Adrenal gland (tissue), 5 donors: ENCODE measurements at regions not wholly inside any gene's neighbourhood (a gene's known extent, or its start where the extent isn't known, plus 50 kb on each side); places are given as distances from the start of the nearest gene placed in this dataset.

Experiments
- POLR2A ChIP-seq, 2 donors: fragments of 450-650 bp; IDR thresholded peaks; one replicate each; pipeline ENCODE4 v1.6.1; 2017; ENCODE audit warnings: antibody characterized with exemption in 2 of 2, mild to moderate bottlenecking in 2 of 2, moderate library complexity in 1 of 2
- TF ChIP-seq, protein P1 (sequence below), 6 experiments: fragments of 450-650 bp in 4 of 6; fragments of 200-600 bp in 2 of 6; sonication (generic) in 1 of 6; IDR thresholded peaks; 1 replicate in 5 of 6; 2 replicates in 1 of 6; pipeline versions ENCODE4 v1.5.1 to v1.8.0; 2016 to 2021; ENCODE audit warnings: antibody characterized with exemption in 6 of 6, mild to moderate bottlenecking in 2 of 6, moderate library complexity in 1 of 6
- donor health status: DM: no; HTN: no; CAD: no.

DNA sequence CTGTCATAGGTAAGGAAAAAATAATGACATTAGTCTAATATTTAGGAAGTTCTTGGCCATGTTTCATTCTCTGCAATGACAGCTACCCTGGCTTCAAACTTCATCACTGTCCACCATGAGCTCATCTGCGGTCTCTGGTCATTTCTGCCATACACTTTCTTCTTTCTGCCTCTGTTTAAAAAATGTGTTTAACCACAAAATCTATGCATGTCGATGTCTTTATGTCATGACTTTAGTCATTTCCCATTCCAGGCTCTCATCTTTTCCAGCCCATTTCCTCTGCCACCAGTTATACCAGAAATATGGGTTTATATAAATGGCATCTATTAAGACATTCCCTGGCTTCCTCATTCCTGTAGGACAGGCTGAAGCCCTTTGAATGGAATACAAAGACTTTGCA lies 68.5 kb upstream of the DUSP10 start:
- TF ChIP-seq POLR2A (IDR thresholded peaks at IDR 0.05): no peak
- TF ChIP-seq, protein P1, sequence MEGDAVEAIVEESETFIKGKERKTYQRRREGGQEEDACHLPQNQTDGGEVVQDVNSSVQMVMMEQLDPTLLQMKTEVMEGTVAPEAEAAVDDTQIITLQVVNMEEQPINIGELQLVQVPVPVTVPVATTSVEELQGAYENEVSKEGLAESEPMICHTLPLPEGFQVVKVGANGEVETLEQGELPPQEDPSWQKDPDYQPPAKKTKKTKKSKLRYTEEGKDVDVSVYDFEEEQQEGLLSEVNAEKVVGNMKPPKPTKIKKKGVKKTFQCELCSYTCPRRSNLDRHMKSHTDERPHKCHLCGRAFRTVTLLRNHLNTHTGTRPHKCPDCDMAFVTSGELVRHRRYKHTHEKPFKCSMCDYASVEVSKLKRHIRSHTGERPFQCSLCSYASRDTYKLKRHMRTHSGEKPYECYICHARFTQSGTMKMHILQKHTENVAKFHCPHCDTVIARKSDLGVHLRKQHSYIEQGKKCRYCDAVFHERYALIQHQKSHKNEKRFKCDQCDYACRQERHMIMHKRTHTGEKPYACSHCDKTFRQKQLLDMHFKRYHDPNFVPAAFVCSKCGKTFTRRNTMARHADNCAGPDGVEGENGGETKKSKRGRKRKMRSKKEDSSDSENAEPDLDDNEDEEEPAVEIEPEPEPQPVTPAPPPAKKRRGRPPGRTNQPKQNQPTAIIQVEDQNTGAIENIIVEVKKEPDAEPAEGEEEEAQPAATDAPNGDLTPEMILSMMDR (IDR thresholded peaks at IDR 0.05): no peak
